CD4-positive, CD25-positive, alpha-beta regulatory T cell (primary cell): ENCODE measurements at regions not wholly inside any gene's neighbourhood (a gene's known extent, or its start where the extent isn't known, plus 50 kb on each side); places are given as distances from the start of the nearest gene placed in this dataset.
"Not testable (repeated sequence)": the region's sequence is repeated elsewhere in the genome, so short reads cannot be mapped to it uniquely, and the experiment has no call there.

Source experiments
- ATAC-seq, 2 donors: fragments of 150-1000 bp; cut with Tn5 transposase; one replicate each; pipeline ENCODE4 v1.10.0; 2021; ENCODE audit warnings: low read depth in 2 of 2, moderate number of reproducible peaks in 2 of 2, moderate library complexity in 1 of 2
- DNase-seq, 3 donors: peaks; one replicate each; pipeline versions ENCODE4 v3.0.0 to v3.0.0-alpha.2; 2012 to 2022; ENCODE audit warnings: mixed read lengths in 1 of 3
- H3K27ac ChIP-seq: one replicate; pipeline ENCODE4 v1.7.0; 2013; ENCODE audit warnings: mild to moderate bottlenecking, low read length; ENCODE audit not compliant: insufficient read depth, poor library complexity, severe bottlenecking
- H3K27me3 ChIP-seq: one replicate; pipeline ENCODE4 v1.7.0; 2013; ENCODE audit warnings: low read length; ENCODE audit not compliant: control insufficient read depth, insufficient read depth
- H3K36me3 ChIP-seq: one replicate; pipeline ENCODE4 v1.7.0; 2013; ENCODE audit warnings: mild to moderate bottlenecking, low read length, moderate library complexity; ENCODE audit not compliant: control insufficient read depth, insufficient read depth
- H3K4me1 ChIP-seq: 2 replicates; pipeline ENCODE4 v1.7.0; 2013; ENCODE audit warnings: mild to moderate bottlenecking, low read length; ENCODE audit not compliant: insufficient read depth, control insufficient read depth, poor library complexity, severe bottlenecking
- H3K4me3 ChIP-seq: one replicate; pipeline ENCODE4 v1.7.0; 2013; ENCODE audit warnings: low read depth, mild to moderate bottlenecking, low read length, moderate library complexity
- H3K9me3 ChIP-seq, 2 experiments: 1 replicate in 1 of 2; 2 replicates in 1 of 2; pipeline ENCODE4 v1.7.0; 2013; ENCODE audit warnings: low read length in 2 of 2, mild to moderate bottlenecking in 1 of 2, moderate library complexity in 1 of 2; ENCODE audit not compliant: control insufficient read depth in 2 of 2
- H3K27ac Mint-ChIP-seq, 3 donors: one replicate each; pipeline ENCODE4 v1.8.0; 2020 to 2022; ENCODE audit warnings: mild to moderate bottlenecking in 3 of 3, mixed read lengths in 3 of 3, moderate library complexity in 2 of 3
- H3K27me3 Mint-ChIP-seq: one replicate; pipeline ENCODE4 v1.8.0; 2022; ENCODE audit warnings: mild to moderate bottlenecking, mixed read lengths
- H3K36me3 Mint-ChIP-seq: one replicate; pipeline ENCODE4 v1.8.0; 2020; ENCODE audit warnings: mixed read lengths
- H3K4me1 Mint-ChIP-seq, 4 donors: one replicate each; pipeline ENCODE4 v1.8.0; 2020 to 2022; ENCODE audit warnings: mixed read lengths in 4 of 4, mild to moderate bottlenecking in 1 of 4
- H3K4me3 Mint-ChIP-seq, 4 donors: one replicate each; pipeline ENCODE4 v1.8.0; 2020 to 2022; ENCODE audit warnings: mild to moderate bottlenecking in 4 of 4, mixed read lengths in 4 of 4, moderate library complexity in 3 of 4
- H3K9me3 Mint-ChIP-seq, 7 donors: one replicate each; pipeline ENCODE4 v1.8.0; 2020 to 2022; ENCODE audit warnings: mixed read lengths in 7 of 7, mild to moderate bottlenecking in 3 of 7, moderate library complexity in 2 of 7

GRCh38 chr13:53442979-53443378 is 414.4 kb downstream of the OLFM4 start:
- Histone ChIP-seq H3K27me3 (no peaks in the 10 kb centered on the region), H3K36me3 (no peaks in the 10 kb centered on the region), H3K4me1 (no peaks in the 10 kb centered on the region), H3K9me3 (no peaks in the 10 kb centered on the region), H3K27ac (no peak overlapping the region), H3K4me3 (no peak overlapping the region)
- no peak for DNase-seq
- H3K4me3 Mint-ChIP-seq: no peak overlapping the region
- H3K4me1 Mint-ChIP-seq: no peaks in the 10 kb centered on the region
- no peak overlapping the region for H3K27ac Mint-ChIP-seq
- no peak for ATAC-seq
- H3K36me3 Mint-ChIP-seq: no peaks in the 10 kb centered on the region
- no peaks in the 10 kb centered on the region for H3K27me3 Mint-ChIP-seq
- peaks cover 0 to 14% (median 4%) of the 10 kb centered on the region in 7 donors for H3K9me3 Mint-ChIP-seq

- Mint-ChIP-seq H3K9me3 (peaks cover 0 to 28% (median 16%) of the 10 kb centered on the region in 7 donors), H3K36me3 (peaks cover 6% of the 10 kb centered on the region), H3K4me3 (no peak overlapping the region), H3K27ac (no peak overlapping the region), H3K27me3 (no peaks in the 10 kb centered on the region), H3K4me1 (no peaks in the 10 kb centered on the region)
- H3K36me3 ChIP-seq: no peaks in the 10 kb centered on the region
- no peak overlapping the region for H3K27ac ChIP-seq
- DNase-seq (no peak), ATAC-seq (no peak)
- no peaks in the 10 kb centered on the region for H3K4me1 ChIP-seq
- no peaks in the 10 kb centered on the region for H3K27me3 ChIP-seq
- H3K9me3 ChIP-seq: peaks cover 8 to 12% of the 10 kb centered on the region in 2 experiments
- no peak overlapping the region for H3K4me3 ChIP-seq
Observed at GRCh38 chr13:53445686-53446085, 417.1 kb downstream of the OLFM4 start.

GRCh38 chr13:53447456-53447855 is 418.8 kb downstream of the OLFM4 start:
- ATAC-seq: no peak

GRCh38 chr13:53447863-53448262 is 419.2 kb downstream of the OLFM4 start:
- Mint-ChIP-seq H3K36me3 (peaks cover 6% of the 10 kb centered on the region), H3K27me3 (no peaks in the 10 kb centered on the region), H3K27ac (peak overlapping the region in 1 of 3 donors; percentile 43), H3K4me3 (no peak overlapping the region), H3K4me1 (no peaks in the 10 kb centered on the region), H3K9me3 (peaks cover 0 to 41% (median 14%) of the 10 kb centered on the region in 7 donors)
- Histone ChIP-seq H3K27me3 (no peaks in the 10 kb centered on the region), H3K36me3 (no peaks in the 10 kb centered on the region), H3K4me3 (no peak overlapping the region), H3K9me3 (peaks cover 9 to 15% of the 10 kb centered on the region in 2 experiments), H3K4me1 (no peaks in the 10 kb centered on the region), H3K27ac (no peak overlapping the region)
- DNase-seq (no peak), ATAC-seq (no peak)

More at GRCh38 chr13:53447456-53447855, 418.8 kb downstream of the OLFM4 start:
- DNase-seq: no peak
- Mint-ChIP-seq H3K9me3 (peaks cover 0 to 41% (median 14%) of the 10 kb centered on the region in 7 donors), H3K36me3 (peaks cover 6% of the 10 kb centered on the region), H3K27ac (peak overlapping the region in 1 of 3 donors; percentile 43), H3K27me3 (no peaks in the 10 kb centered on the region), H3K4me1 (no peaks in the 10 kb centered on the region), H3K4me3 (no peak overlapping the region)
- Histone ChIP-seq H3K36me3 (no peaks in the 10 kb centered on the region), H3K4me1 (no peaks in the 10 kb centered on the region), H3K27ac (no peak overlapping the region), H3K9me3 (peaks cover 9 to 15% of the 10 kb centered on the region in 2 experiments), H3K27me3 (no peaks in the 10 kb centered on the region), H3K4me3 (no peak overlapping the region)

- not testable (repeated sequence) for H3K27ac Mint-ChIP-seq
Observed at GRCh38 chr13:53452263-53452808, 423.7 kb downstream of the OLFM4 start.

GRCh38 chr13:53460796-53461195 is 432.2 kb downstream of the OLFM4 start:
- Mint-ChIP-seq H3K36me3 (peaks cover 3% of the 10 kb centered on the region), H3K27me3 (no peaks in the 10 kb centered on the region), H3K9me3 (peaks cover 5 to 19% (median 7%) of the 10 kb centered on the region in 7 donors), H3K4me3 (no peak overlapping the region), H3K4me1 (no peaks in the 10 kb centered on the region), H3K27ac (no peak overlapping the region)
- DNase-seq: no peak
- ATAC-seq: no peak
- Histone ChIP-seq H3K27me3 (no peaks in the 10 kb centered on the region), H3K36me3 (no peaks in the 10 kb centered on the region), H3K27ac (no peak overlapping the region), H3K4me1 (no peaks in the 10 kb centered on the region), H3K4me3 (no peak overlapping the region), H3K9me3 (no peaks in the 10 kb centered on the region)

More at GRCh38 chr13:53452263-53452808, 423.7 kb downstream of the OLFM4 start:
- not testable (repeated sequence) for H3K36me3 ChIP-seq, H3K27ac ChIP-seq, H3K36me3 Mint-ChIP-seq, H3K4me1 Mint-ChIP-seq, DNase-seq, H3K27me3 ChIP-seq, H3K4me3 Mint-ChIP-seq, H3K4me1 ChIP-seq, H3K27me3 Mint-ChIP-seq, H3K4me3 ChIP-seq, ATAC-seq
- peaks cover 9 to 15% of the 10 kb centered on the region in 2 experiments for H3K9me3 ChIP-seq
- H3K9me3 Mint-ChIP-seq: peaks cover 0 to 46% (median 13%) of the 10 kb centered on the region in 7 donors

- Histone ChIP-seq H3K27ac (no peak overlapping the region), H3K27me3 (no peaks in the 10 kb centered on the region), H3K9me3 (no peaks in the 10 kb centered on the region), H3K4me3 (no peak overlapping the region), H3K36me3 (no peaks in the 10 kb centered on the region), H3K4me1 (no peaks in the 10 kb centered on the region)
- Mint-ChIP-seq H3K4me3 (no peak overlapping the region), H3K27me3 (no peaks in the 10 kb centered on the region), H3K9me3 (peaks cover 2 to 12% (median 7%) of the 10 kb centered on the region in 7 donors), H3K36me3 (peaks cover 3% of the 10 kb centered on the region), H3K4me1 (no peaks in the 10 kb centered on the region), H3K27ac (no peak overlapping the region)
- DNase-seq: no peak
- ATAC-seq: no peak
Observed at GRCh38 chr13:53463106-53463505, 434.5 kb downstream of the OLFM4 start.

- Mint-ChIP-seq H3K36me3 (peaks cover 3% of the 10 kb centered on the region), H3K27me3 (no peaks in the 10 kb centered on the region), H3K27ac (no peak overlapping the region), H3K9me3 (peaks cover 3 to 7% (median 5%) of the 10 kb centered on the region in 7 donors), H3K4me3 (no peak overlapping the region), H3K4me1 (no peaks in the 10 kb centered on the region)
- H3K9me3 ChIP-seq: no peaks in the 10 kb centered on the region
- no peak overlapping the region for H3K4me3 ChIP-seq
- H3K27me3 ChIP-seq: no peaks in the 10 kb centered on the region
- H3K36me3 ChIP-seq: no peaks in the 10 kb centered on the region
- no peak for DNase-seq
- H3K27ac ChIP-seq: no peak overlapping the region
- no peaks in the 10 kb centered on the region for H3K4me1 ChIP-seq
- no peak for ATAC-seq
Observed at GRCh38 chr13:53466576-53466975, 438.0 kb downstream of the OLFM4 start.
